Progenitor cell of endocrine pancreas (in vitro differentiated cells): ENCODE measurements at regions not wholly inside any gene's neighbourhood (a gene's known extent, or its start where the extent isn't known, plus 50 kb on each side); places are given as distances from the start of the nearest gene placed in this dataset.

Experiments used
- DNase-seq: peaks from one replicate; pipeline ENCODE4 v3.0.0; 2021; ENCODE audit warnings: low spot score; ENCODE audit not compliant: unreplicated experiment
- H3K27ac Mint-ChIP-seq: 2 replicates; pipeline ENCODE4 v1.8.0; 2021; ENCODE audit warnings: mild to moderate bottlenecking, moderate library complexity, mixed read lengths
- H3K27me3 Mint-ChIP-seq: 2 replicates; pipeline ENCODE4 v1.8.0; 2021; ENCODE audit warnings: mixed read lengths
- H3K36me3 Mint-ChIP-seq: 2 replicates; pipeline ENCODE4 v1.8.0; 2022; ENCODE audit warnings: mixed read lengths; ENCODE audit not compliant: insufficient read depth
- H3K4me1 Mint-ChIP-seq: 2 replicates; pipeline ENCODE4 v1.8.0; 2021; ENCODE audit warnings: low read depth, mixed read lengths
- H3K4me3 Mint-ChIP-seq: 2 replicates; pipeline ENCODE4 v1.8.0; 2021; ENCODE audit warnings: low read depth, mild to moderate bottlenecking, moderate library complexity, mixed read lengths
- H3K9me3 Mint-ChIP-seq: 2 replicates; pipeline ENCODE4 v1.8.0; 2021; ENCODE audit warnings: low read depth, mixed read lengths
- CTCF ChIP-seq: fragments of 200-600 bp; sonication (generic); IDR thresholded peaks from one replicate; pipeline ENCODE4 v1.5.0; 2021; ENCODE audit warnings: antibody characterized with exemption, mild to moderate bottlenecking; ENCODE audit not compliant: unreplicated experiment

GRCh38 chr4:85260064-85260463 is 214.9 kb upstream of the ARHGAP24 start:
- Mint-ChIP-seq H3K4me1 (peaks cover 9% of the 10 kb centered on the region), H3K4me3 (no peak overlapping the region), H3K27ac (no peak overlapping the region)

GRCh38 chr4:85265234-85265633 is 209.7 kb upstream of the ARHGAP24 start:
- no peaks in the 10 kb centered on the region for H3K4me1 Mint-ChIP-seq
- no peak for TF ChIP-seq CTCF

More at GRCh38 chr4:85260064-85260463, 214.9 kb upstream of the ARHGAP24 start:
- Mint-ChIP-seq H3K27me3 (peaks cover 59% of the 10 kb centered on the region), H3K9me3 (no peaks in the 10 kb centered on the region), H3K36me3 (no peaks in the 10 kb centered on the region)
- TF ChIP-seq CTCF, result no peak
- DNase-seq, result no peak

GRCh38 chr4:85268188-85268587 is 206.8 kb upstream of the ARHGAP24 start:
- H3K4me1 Mint-ChIP-seq, result no peaks in the 10 kb centered on the region
- no peak for TF ChIP-seq CTCF
- H3K27me3 Mint-ChIP-seq, result peaks cover 10% of the 10 kb centered on the region
- no peak for DNase-seq
- H3K27ac Mint-ChIP-seq, result no peak overlapping the region
- peaks cover 3% of the 10 kb centered on the region for H3K9me3 Mint-ChIP-seq
- no peaks in the 10 kb centered on the region for H3K36me3 Mint-ChIP-seq
- H3K4me3 Mint-ChIP-seq, result no peak overlapping the region

More at GRCh38 chr4:85265234-85265633, 209.7 kb upstream of the ARHGAP24 start:
- H3K36me3 Mint-ChIP-seq, result no peaks in the 10 kb centered on the region
- DNase-seq, result no peak
- H3K9me3 Mint-ChIP-seq, result no peaks in the 10 kb centered on the region
- H3K27me3 Mint-ChIP-seq, result peaks cover 18% of the 10 kb centered on the region
- H3K4me3 Mint-ChIP-seq, result no peak overlapping the region
- no peak overlapping the region for H3K27ac Mint-ChIP-seq

GRCh38 chr4:85268961-85269360 is 206.0 kb upstream of the ARHGAP24 start:
- no peak for DNase-seq
- Mint-ChIP-seq H3K9me3 (peaks cover 10% of the 10 kb centered on the region), H3K4me1 (no peaks in the 10 kb centered on the region), H3K27ac (no peak overlapping the region), H3K4me3 (no peak overlapping the region), H3K36me3 (no peaks in the 10 kb centered on the region), H3K27me3 (peaks cover 3% of the 10 kb centered on the region)
- TF ChIP-seq CTCF, result no peak

- Mint-ChIP-seq H3K4me1 (no peaks in the 10 kb centered on the region), H3K27ac (no peak overlapping the region), H3K36me3 (no peaks in the 10 kb centered on the region), H3K27me3 (peaks cover 4% of the 10 kb centered on the region), H3K9me3 (peaks cover 16% of the 10 kb centered on the region), H3K4me3 (no peak overlapping the region)
- DNase-seq, result no peak
- TF ChIP-seq CTCF, result no peak
Observed at GRCh38 chr4:85274955-85275354, 200.0 kb upstream of the ARHGAP24 start.
